ENCODE measurements at regions not wholly inside any gene's neighbourhood (a gene's known extent, or its start where the extent isn't known, plus 50 kb on each side); places are given as distances from the start of the nearest gene placed in this dataset.

DNA sequence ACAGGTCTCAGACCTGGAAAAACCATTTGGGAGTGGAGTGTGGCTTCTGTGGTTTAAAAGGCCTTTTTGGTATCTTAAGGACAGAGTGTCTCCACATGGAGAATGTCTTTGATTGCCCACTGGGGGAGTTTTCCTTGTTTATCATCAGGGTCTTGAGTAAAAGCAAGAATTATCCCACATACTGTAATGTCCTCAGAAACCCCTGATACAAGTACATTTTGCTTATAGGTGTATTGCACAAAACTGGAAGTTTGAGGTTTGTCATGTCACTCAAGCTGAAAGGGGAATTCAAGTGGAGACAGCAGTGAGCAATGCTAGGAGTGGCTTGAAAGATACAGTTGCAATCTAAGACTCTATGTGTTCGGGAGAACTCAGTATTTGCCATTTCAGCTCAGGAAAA is 62.7 kb upstream of the GRAMD2B start:
- intact Hi-C loops (cut with DNase I): no loop called here

DNA sequence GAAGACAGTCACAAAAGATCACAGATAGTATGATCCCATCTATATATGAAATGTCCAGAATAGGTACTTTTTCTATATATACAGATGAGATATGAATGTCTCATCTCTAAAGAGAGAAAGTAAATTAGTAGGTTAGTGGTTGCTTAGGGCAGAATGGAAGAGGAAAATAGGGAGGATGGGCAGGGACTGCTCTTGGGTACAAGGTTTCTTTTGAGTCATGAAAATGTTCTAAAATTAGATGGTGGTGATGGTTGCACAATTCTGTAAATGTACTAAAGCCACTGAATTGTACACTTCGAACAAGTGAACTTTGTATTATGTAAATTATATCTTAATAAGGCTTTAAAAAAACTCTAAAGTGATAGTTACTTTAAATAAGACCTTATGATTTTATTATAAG is 59.6 kb upstream of the GRAMD2B start:
- intact Hi-C loops (cut with DNase I): no loop called here
- no peak for DNase-seq

More for the DNA sequence above, 62.7 kb upstream of the GRAMD2B start:
- DNase-seq: no peak

DNA sequence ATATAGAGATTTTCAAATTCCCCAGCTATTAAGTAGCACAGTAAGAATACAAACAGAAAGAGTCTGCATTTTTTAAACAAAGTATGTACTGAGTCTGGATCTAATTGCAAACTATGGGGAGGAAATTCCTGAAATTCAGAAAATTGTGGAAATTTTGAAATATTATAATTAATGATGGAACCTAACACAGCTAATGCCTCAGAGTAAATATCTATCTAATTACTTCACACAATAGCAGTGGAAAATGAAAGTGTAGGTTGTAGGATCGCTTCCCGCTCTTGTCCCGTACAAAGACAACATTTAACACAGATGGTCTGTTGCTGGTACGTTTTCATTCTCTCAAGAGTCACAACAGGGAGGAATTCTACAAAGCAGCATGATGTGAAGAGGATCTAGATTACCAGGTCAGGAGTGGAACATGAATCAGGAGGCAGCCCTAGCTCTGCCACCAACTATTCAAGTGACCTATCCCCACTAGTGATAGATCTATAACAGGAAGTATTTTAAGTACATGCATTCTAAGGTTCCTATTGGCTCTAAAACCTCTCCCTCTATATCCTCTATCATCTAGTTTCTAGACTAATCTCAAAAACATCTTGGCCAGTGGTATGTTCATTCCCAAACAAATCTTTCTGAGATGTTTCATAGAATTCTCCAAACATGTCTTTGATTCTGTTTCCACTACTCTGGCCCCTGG is 58.9 kb upstream of the GRAMD2B start:
- intact Hi-C loops (cut with DNase I): no loop called here
- DNase-seq: no peak

DNA sequence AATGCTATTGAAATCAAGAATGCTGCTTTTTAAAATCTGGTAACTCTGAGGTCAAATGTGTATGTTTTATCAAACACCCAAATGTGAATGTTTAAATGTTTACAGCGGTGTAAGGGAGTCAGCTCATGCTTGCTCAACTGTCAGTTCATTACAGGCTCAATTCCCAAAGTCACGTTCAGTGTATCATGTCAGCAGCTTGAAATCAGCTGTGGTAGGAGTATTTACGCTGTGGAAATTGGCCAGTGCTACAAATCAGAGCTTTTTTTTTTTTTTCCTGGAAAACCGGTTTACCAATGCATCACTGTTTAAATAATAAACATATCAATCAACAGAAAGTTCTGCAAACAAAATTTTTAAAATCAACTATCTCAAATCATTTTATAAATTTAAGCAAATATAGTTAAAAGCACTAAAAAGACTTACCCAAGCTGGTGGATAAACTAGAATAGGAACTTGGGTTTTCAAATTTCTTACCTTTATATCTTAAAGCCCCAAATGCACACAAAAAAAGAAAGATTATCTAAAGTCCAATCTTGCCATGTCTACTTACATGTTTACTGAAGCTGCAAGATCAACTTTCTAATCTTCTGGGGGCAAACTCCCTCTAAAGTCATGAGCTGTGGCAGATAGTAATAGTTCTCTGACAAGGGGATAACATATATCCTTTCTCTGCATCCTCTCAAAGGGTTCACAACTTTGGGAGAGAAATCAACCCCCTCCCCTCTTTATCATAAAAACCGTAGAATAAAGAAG is 57.6 kb upstream of the GRAMD2B start:
- DNase-seq: no peak
- intact Hi-C loops (cut with DNase I): no loop called here

DNA sequence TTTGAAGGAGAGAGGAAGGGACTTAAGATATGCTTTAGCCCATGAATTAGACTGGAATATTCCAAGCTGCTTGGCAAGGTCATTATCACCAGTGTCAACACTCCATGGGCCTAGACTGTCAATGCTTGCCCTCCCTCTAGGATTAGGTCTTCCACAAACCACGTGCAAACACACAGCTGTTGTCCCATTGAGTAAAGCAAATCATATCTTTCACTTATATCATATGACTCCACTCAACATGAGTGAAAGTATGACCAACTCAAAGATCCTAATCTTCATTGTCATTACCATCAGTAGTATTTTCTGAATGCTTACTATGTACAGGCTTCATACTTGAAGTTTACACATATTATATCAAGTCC is 57.0 kb upstream of the GRAMD2B start:
- intact Hi-C loops (cut with DNase I): no loop called here
- DNase-seq: no peak

DNA sequence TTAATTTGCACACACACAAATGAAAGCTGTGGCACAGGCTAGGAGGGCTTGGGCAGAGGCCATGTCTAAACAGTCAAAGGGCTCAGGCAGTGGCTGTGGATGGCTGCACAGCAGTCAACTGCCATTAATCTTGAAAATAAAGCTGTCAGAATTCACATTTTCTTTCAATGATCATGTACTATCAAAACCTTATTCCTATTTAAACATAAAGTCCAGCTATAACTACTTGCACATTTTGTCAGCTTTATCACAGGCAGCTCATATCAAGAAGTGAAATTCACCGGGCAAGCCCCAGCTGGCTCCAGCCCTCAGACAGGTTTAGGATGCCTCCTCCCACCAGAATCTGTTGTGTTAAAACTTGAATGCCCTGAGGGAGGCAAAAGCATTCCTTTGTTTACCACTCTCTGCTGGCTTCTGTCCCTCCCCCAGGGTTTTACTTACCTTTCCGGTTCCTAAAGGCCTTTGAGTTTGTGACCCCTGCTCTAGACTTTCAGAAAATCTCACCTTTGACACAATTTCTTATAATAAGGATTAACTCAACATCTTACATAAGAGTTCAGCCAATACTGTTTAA is 54.9 kb upstream of the GRAMD2B start:
- DNase-seq: no peak
- intact Hi-C loops (cut with DNase I): no loop called here

DNA sequence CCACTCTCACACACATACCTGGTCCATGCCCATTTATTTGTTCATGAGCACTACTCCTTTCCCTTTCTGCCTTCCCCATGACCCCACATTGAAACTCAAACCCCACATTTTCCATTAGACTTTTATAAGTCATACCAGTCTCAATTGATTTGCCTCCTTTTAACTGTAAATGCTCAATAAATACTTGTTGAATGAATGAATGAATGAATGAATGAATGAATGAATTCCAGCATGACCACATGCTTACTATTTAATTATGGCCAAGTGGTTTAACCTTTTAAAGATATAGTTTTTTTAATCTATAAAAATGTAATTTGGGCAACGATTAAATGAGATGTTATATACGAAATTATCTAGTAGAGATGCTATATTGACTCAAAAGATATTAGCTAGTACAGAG is 54.1 kb upstream of the GRAMD2B start:
- DNase-seq: no peak
- intact Hi-C loops (cut with DNase I): no loop called here

DNA sequence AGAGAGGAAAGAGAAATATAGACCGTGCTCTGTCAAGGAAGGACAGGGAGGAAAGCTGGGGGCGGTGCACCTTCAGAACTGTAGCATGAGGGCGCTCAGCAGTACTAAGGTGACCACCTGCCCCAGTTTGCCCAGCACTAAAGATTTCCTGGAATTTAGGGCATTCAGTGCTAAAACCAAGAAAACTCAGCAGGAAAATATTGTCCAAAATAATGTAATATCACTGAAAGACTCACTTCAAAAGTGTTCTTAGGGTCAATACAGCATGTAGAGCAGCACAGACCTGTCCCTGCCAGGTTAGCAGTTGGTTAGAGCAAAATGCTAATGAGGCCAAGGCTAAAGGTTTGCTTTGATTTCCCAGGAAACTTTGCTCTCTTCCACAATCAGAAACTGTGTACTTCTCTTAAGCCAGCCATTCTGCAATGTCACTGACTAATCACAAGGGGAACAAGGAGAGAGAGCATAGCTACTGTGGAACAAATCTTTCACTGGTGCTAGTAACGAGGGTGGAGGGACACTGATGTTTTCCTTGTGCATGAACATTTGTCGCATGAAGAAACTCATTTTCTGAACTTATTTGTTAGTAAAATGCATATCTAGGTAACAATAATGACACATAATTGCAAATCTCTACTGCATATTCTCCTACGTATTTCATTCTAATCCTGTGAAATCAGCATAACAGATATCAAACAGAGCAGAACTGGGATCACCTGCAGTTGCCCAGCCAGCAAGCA is 53.0 kb upstream of the GRAMD2B start:
- DNase-seq: no peak
- intact Hi-C loops (cut with DNase I): no loop called here

DNA sequence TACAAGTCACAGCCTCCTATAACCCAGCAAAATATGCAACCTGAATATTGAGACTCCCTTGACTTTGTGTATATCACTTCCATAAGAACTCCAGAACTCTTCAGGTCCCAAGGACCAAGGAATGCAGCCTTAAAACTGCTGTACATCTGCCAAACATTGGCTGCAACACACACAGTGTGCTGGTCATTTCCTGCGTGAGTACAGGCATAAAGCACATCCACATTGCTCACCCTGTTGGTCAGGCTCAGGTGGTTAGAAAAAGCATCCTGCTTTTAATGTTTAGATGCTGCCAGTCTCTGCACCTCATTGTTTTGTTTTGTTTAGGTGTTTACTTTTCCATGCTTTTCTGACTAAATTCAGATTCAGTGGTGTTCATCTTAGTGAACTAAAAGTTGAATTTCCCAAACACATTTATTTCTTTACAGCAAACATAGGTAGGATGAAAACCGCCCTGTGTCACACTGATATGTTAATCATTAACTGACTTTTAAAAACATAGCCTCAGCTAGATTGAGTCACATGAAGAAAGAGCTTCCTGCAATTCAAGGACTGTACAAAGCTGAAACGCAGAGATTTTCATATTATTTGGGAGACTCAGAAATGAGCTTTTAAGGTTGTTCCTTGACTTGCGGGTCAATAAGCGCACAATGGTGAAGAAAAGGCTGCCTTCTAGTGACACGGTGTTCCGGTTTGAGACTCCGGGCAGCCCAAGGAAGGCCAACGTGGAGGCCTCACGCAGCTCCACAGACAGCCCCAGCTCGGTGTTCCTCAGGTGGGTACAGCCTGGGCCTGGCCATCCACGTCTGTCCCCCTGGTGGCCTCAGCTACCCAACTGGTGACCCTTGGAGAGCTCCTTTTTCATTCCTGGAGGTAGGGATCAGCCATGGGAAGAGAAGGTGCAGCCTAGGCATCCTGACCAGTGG is 52.2 kb upstream of the GRAMD2B start:
- intact Hi-C loops (cut with DNase I): no loop called here
- no peak for DNase-seq

DNA sequence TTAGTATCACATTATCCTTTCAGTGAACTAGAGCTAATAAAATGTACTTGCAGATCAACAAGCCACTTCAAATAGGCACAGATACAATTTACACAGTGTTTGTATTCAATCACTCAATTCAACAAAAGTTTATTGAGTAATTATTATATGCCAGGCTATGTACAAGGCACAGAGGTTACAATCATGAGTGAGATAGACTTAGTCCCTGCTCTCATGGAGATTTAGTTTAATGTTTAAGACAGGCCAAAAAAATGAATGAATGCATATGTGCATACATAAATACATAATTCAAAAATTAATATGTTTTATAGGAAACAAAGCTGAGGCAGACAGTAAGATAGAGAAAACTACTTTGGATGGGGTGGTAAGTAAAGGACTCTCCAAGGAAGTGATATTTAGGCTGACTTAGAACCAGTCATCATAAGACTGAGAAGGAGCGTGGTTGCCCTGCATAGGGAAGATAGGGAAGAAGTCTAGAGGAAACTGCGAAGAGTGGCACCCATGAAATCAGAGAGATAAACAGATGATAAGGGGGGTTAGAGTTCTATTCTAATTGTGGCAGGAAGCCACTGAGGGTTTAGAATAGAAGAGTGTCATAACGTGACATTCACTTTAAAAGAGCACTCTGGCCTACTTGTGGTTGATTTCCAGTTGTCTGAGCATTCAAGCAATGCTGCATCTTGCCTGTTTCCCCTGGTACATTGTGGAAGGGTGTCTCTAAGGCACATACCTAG is 49.7 kb upstream of the GRAMD2B start:
- intact Hi-C loops (cut with DNase I): no loop called here

More for the DNA sequence above, 49.7 kb upstream of the GRAMD2B start:
- DNase-seq: no peak

Measured in head of caudate nucleus (tissue), 42 donors.